ENCODE measurements at regions not wholly inside any gene's neighbourhood (a gene's known extent, or its start where the extent isn't known, plus 50 kb on each side); places are given as distances from the start of the nearest gene placed in this dataset.

DNA sequence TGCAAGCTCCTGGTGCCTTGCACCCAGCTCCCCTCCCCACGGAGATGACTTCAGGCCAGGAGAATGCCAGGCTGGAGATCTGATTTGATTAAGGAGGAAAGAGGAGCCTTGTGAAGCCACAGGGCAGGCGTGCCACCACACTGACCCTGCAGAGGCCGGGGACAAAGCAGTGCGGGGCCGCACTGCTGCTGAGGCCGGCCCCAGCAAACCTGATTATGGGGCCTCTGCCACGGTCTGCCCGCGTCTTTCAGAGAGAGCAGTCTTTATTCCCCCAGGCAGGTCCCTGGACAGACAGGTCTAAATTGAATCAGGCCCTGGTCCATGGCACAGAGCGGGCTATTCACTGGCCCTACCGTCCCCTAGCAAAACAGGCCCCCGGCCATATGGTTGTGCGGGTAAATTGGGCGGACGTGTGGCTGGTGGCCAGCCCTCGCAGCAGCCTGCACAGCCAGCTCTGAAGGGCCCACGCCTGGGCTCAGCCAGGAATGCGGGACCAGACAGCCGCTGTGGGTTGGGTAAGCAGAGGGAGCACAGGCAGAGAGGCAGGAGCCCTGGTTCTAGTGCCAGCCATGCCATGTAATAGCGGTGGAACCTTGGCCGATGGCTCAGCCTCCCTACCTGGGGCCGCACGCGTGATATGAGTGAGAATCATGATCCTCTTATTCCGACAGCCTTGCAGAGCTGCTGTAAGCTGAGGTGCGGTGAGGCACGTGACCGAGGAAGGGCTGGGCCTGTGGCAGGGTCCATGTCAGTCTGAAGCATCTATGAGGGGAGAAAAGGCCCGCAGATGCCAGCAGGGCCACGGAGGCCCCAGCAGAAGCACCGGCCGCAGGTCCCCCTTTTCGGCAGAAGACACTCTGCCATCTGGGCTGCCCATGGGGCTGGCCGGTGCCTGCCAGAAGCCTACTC lies 97.3 kb upstream of the MYCN start:
- no peak for DNase-seq (ENCODE audit: low spot score)

DNA sequence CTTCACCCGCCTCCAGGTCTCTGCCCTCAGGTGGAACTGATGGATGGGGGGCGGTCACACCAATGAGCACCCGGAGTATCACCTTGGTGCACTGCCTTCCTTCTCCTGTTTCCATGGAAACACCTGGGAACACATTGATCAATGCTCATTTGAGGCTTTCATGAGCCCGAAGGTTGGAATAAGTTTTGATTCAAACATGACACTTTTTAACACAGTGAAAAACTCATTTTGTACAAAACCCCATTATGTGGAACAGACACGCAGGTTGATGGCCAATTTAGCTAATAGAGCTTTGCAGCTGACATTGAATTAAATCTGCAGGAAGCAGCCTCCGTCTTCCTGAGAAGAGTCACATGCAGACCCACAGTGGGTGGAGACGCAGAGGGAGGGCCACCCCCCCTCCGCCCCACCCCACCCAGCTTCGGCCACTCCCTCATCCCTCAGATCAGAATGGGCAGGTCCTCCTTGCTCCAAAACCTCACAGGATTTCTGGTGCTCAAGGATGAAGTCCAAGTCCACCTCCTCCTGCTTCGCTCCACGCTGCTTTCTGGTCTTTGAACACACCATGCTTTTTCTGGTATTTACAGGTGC lies 96.0 kb upstream of the MYCN start:
- DNase-seq (ENCODE audit: low spot score), result no peak

DNA sequence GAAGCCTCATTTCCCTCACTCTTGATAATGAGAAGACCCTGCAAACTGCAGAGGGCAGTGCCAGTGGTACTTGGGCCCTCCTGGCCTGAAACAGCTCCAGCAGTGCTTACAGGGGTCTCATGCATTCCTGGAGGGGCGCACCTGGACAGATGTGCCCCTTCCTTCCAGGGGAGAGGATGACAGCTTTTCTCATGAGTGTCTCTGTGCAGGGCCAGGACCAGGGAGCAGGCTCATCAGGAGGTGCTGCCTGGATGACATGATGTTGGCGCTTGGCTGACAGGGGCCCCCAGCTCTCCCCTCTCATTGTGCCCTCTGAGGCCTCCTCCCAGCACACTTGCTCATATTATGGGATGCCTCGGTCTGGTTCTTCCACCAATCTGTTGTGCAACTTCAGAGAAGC lies 95.1 kb upstream of the MYCN start:
- DNase-seq (ENCODE audit: low spot score), result no peak

DNA sequence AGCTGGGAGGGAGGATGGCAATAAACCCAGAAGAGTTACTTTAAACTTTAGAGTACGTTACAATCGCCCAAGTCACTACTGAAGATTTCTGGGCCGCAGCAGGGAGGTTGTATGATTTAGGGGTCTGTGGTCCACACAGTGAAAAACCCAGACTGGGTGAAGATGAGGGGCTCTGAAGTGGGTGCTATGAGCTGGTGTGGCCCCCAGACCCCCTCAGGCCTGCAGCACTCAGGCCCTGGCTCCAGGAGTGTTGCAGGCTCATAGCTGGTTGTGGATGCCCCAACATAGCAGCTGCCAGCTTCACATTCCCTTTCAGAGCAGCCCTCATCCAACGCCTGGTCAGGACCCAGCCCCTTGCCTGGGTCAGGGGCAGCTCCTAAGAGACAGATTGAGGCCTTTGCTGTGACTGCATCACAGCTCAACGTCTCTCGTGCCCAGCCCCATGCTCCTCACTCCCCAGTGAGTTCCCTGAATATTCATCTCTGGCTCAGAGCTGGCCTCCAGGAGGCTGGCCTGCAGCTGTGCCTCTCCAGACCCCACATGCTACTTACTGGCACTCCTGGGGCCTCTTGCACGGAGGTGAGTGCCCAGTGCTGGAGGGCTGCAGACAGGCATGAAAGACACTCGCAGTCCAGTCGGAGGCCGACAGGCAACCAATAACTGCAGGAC lies 94.5 kb upstream of the MYCN start:
- DNase-seq (ENCODE audit: low spot score), result no peak

DNA sequence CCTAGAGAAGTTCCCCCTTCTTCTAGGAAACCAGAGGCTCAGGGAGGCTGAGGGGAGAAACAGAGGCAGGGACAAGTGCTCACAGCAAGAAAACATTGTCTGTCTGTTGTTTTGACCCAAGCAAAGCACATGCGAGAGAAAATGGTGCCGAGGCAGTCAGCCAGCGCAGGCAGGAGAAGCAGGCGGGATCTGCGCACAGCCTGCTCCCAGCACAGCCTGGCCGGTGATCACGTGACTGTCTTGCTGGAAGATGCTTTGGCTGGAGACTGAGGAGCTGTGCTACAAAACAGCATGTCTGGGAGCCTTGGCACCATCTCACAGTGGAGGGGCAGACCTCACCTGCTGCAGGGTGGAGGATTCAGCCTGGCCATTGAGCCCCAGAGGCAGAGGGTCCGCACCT lies 93.7 kb upstream of the MYCN start:
- DNase-seq (ENCODE audit: low spot score), result no peak

DNA sequence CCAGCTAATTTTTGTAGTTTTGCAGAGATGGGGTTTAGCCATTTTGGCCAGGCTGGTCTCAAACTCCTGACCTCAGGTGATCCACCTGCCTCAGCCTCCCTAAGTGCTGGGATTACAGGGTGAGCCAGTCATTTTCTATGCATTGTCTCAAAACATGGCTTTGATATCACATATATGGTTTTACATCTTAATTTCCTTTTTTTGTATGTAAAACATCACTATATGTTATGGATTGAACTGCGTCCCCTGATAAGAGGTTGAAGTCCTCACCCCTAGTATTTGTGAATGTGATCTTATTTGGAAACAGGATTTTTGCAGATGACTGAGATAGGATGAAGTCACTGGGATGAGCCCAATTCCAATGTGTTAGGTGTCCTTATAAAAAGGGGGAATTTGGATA lies 89.8 kb upstream of the MYCN start:
- no peak for DNase-seq (ENCODE audit: low spot score)

DNA sequence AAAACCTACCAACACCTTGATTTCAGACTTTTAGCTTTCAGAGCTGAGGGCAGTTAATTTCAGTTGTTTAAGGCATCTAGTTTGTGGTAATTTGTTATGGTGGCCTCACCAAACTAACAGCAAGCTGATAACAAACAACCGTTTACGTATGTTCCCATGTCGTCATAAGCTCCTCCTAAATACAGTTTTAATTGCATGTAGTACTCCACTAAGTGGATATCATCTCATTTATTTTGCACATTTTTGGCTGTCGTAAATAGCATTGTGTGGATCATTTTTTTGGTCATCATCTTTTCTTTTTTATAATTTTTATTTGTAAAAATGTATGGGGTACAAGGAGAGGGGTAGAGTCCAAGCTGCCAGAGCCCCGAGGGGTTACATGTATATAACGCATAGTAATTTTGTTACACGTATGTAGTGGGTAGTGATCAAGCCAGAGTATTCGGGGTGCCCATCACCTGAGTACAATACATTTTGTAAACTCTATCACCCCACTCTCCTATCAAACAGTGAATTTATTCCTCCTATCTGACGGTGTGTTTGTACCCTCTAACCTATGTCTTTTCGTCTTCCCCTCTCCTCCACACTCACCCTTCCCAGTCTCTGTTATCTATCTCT lies 89.2 kb upstream of the MYCN start:
- DNase-seq (ENCODE audit: low spot score), result no peak

DNA sequence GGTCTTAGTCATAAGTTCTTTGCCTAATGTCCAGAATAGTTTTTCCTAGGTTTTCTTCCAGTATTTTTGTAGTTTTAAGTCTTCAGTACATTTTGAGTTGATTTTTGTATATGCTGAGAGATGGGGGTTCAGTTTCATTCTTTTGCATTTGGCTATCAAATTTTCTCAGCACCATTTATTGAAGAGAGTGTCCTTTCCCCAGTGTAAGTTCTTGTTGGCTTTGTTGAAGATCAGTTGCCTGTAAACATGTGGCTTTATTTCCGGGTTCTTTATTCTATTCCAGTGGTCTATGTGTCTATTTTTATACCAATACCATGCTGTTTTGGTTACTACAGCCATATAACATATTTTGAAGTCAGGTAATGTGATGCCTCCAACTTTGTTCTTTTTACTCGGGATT lies 87.5 kb upstream of the MYCN start:
- DNase-seq (ENCODE audit: low spot score), result no peak

DNA sequence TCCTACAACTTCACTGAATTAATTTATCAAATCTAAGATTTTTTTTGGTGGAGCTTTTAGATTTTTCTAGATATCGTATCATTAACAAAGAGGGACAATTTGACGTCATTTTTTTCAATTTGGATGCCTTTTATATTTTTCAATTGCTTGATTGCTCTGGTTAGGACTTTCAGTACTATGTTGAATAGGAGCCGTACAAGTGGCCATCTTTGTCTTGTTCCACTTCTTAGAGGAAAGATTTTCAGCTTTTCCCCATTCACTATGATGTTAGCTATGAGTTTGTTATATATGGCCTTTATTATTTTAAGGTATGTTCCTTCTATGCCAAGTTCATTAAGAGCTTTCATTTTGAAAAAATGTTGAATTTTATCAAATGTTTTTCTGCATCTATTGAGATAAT lies 86.4 kb upstream of the MYCN start:
- no peak for DNase-seq (ENCODE audit: low spot score)

DNA sequence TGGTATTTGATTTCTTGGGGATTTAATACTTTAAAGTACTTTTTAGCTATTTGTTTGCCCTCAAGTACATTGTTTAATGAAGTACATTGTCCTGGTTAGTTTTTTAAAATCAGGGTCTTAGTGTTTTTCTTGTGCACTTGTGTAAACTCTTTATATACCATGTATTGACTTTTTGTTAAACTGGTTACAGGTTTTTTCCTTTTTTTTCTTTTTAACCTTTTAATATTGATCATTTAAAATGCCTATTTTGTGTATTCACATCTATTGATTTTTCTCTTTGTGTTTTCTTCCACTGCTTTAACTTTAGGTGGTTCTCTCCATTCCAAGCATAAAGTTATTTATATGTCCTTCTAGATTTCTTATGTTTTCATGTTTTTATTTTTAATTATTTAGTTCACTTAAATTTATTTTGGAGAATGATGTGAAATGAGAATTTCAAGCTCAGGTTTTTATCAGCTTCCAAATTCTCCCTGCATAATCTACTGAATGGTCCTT lies 84.5 kb upstream of the MYCN start:
- DNase-seq (ENCODE audit: low spot score), result no peak

DNA sequence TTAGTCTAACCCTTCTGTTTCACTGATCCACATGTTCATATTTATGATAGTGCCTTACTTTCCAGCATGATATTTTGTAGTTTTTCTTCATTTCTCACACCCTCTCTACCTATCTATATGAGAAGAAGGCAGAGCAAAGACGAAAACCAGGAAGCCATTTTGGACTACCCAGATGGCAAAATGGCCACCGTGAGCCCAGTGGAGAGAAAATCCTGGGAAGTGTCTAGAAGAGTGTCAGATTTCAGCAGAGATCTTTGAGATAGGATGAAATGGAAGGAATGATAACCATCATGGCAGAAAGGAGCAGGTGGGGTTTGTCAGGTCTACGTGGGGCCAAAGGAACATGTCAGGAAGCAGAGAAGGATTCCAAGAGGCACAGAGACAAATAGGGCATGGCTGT lies 84.0 kb upstream of the MYCN start:
- DNase-seq (ENCODE audit: low spot score), result no peak

DNA sequence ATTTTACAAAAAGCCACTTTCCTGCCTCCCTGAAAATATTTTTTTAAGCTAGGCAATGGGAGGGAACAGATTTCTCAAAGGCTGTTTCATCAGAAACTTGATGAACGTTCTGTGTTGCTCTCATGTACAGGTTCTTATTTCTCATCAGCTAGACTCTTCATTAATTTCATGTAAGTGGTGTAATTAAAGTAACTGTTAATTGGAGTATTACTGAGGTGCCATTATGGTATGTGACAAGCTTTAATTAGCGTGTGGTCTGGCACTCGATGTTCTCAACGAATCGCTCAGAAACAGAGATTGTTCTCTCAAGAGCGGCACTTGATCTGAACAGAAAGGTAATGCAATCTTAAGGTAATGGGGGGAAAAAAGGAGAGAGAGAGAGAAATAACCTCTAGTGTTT lies 81.9 kb upstream of the MYCN start:
- DNase-seq (ENCODE audit: low spot score), result no peak

DNA sequence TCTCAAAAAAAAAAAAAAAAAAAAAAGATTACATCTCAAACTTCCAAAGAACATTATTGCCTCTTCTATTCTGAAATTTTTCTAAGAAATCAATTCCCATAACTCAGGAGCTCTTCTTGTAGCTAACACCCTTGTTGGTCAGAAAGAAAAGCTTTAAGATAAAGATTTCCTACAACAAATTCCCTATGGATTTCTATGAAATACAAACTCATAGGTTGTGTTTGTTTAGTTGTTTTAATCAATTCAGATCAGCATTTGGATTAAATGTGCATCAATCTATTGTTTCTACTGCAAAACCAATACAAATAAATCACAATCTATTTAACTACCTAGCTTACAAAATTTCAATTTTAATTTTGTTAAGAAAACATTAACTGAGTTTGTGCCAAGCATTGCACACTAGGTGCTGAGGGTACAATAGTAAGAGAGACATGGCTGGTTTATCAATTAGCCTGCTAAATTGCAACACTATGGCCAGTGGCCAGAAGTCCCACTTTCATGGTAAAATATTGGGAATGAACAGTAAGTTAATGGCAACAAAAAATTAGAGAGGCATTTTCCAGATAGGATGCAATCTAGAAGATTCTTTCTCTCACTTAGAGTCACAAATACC lies 80.2 kb upstream of the MYCN start:
- DNase-seq (ENCODE audit: low spot score), result no peak

DNA sequence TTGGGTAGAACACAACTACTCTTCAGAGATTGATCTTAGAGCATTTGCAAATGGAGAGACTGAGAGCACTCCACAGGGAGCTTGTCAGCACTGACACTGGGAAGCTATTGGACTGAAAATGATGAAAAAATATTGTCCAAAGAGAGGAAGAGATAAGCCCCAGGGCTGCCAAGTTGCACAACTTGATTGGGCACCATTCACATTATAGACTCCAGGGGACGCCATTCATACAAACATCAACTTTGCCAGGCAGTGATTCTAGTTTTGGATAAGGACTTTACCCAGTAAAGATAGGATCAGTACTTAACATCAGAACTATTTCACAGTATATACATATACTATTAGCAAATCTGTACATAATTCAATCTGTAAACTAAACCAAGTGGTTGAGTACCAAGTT lies 79.6 kb upstream of the MYCN start:
- DNase-seq (ENCODE audit: low spot score), result no peak

DNA sequence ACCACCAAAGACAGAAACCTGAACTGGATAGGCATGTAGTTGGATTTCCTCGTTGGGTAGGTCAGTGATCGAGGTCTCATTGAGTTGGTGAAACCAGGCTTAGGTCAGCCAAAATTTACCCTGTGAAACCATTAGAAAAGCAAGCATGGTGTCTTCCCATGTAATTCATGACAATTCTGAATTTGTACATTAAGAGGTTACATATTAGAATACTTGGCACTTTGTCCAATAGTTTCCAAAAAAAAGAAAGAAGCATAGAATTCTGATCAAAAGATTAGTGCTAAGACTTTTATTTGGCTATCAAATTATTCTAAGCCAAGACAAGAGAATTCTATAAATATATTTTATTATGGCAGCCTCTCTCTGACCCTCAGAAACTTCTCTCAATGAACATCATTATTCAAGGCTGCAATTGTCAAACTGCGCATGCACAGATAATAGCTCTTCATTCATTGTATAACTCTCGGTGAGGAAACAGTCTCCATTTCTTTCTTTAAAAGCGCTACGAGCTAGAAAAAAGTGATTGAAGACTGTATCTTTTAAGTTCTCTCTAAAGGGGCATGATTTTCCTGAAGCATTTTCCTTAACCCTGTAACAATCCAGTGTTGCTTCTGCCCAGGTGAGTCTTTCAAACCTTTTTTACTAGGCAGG lies 79.1 kb upstream of the MYCN start:
- no peak for DNase-seq (ENCODE audit: low spot score)

DNA sequence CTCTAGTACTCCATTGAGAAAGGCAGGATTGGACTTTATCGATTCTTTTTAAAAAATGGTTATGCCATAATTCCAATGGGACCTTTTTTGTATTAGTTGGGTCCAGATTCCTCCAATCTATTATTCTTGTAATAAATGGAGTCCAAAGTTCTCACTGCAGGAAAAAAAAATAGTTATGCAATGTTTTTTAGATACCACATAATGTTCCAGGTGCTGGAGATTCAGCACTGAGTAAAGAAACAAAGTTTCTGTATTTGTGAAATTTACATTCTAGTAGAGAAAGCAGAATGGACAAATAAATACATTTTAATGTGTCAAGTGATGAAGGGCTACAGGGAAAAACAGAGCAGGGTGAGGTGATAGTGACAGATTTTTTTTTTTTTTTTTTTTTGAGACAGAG lies 78.5 kb upstream of the MYCN start:
- no peak for DNase-seq (ENCODE audit: low spot score)

DNA sequence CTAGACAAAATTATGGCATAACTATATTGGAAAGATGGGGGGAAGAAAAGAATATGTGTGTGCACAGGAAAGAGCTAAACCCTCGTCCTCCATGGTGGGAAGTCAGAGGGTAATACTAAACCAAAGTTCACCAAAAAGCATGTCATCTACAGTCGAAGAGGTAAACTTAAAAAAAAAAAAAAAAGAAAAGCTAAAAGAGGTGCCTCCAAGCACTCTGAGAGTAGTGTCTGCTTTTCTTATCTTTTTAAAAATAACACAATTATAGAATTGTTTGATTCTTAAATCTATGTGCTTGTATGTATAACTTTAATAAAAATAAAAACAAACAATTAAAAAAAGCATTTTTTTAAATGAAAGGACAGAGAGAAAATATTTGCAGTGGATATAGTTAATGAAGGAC lies 77.3 kb upstream of the MYCN start:
- DNase-seq (ENCODE audit: low spot score), result no peak

DNA sequence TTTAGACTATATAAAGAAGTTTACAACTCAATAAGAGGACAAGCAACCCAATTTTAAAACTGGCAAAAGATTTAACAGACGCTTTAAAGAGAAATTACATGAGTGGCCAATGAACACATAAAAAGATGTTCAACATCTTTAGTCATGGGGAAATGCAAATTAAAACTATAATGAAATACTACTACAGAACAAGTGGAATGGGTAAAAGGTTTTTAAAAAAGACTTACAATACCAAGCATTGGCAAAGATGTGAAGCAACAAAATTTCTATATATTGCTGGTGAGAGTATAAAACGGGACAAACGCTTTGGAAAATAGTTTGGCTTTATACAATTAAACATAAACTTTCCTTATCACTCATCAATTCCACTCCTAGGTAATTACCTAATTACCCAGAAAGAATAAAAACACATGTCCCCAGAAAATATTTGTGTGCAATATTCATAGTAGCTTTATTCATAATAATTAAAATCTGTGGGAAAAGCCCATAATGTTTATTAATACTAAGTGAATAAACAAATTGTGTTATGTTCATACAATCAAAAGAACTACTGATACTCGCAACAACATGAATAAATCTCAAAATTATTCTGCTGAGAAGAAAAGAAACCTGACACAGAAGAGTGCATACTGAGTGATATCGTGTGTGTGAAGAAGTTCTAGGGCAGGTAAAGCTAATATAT lies 76.7 kb upstream of the MYCN start:
- no peak for DNase-seq (ENCODE audit: low spot score)

DNA sequence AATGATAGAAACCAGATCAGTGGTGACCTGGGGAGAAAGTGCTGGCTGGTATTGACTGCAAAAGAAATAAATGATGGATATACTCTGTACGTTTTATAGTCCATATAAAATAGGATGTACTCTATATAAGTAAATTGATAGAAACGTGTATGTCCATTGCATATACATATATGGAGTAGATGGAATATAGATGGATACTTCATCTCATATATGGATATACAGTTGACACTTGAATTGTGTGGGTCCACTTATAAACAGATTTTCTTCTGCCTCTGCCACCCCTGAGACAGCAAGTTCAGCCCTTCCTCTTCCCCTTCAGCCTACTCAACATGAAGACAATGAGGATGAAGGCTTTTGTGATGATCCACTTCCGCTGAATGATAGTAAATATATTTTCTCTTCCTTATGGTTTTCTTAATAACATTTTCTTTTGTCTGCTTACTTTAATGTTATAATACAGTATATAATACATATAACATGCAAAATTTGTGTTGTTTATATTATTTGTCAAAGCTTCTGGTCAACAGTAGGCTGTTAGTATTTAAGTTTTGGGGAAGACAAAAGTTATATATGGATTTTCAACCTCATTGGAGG lies 76.1 kb upstream of the MYCN start:
- DNase-seq (ENCODE audit: low spot score), result no peak

DNA sequence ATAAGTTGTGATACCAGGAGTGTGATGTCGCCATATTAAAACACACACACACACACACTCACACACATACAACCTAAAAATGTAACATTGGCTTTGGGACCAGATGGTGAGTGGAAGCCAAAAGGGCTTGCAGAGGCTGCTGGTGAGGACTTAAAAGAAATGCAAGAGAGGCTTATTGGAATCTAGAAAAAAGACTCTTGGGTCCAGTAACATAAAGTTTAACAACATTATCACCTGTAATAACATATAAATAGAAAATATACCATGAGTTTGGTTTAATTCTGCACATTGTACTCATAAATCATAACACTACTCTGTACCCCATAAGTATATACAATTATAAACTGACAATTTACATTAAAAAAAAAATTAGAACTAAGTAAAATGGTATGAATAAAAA lies 74.4 kb upstream of the MYCN start:
- DNase-seq (ENCODE audit: low spot score), result no peak

All from GM03348 (cell line).